COLO829 (cell line): ENCODE measurements at regions not wholly inside any gene's neighbourhood (a gene's known extent, or its start where the extent isn't known, plus 50 kb on each side); places are given as distances from the start of the nearest gene placed in this dataset.
"Not testable (repeated sequence)": the region's sequence is repeated elsewhere in the genome, so short reads cannot be mapped to it uniquely, and the experiment has no call there.

Experiments
- DNase-seq: peaks from one replicate; pipeline ENCODE4 v3.0.0; 2012; ENCODE audit warnings: low spot score

DNA sequence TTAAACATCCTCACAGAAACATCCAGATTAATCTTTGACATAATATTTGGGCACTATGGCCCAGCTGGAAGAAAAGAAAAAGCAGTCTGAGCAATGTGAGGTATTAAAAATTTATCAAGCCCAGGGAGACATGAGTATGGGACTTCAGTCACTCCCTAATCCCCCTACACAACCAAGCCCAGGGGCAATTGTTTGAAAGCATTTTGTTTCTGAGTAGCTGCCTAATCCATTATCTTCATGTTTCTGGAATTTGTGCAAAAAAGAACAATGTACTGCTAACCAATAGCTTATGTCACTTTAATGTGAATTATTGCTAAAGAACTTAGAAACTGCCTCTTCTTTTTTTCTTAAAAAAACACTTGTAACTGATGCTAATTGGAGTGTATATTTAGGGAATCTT lies 360.7 kb downstream of the TEX13C start:
- DNase-seq, result no peak

DNA sequence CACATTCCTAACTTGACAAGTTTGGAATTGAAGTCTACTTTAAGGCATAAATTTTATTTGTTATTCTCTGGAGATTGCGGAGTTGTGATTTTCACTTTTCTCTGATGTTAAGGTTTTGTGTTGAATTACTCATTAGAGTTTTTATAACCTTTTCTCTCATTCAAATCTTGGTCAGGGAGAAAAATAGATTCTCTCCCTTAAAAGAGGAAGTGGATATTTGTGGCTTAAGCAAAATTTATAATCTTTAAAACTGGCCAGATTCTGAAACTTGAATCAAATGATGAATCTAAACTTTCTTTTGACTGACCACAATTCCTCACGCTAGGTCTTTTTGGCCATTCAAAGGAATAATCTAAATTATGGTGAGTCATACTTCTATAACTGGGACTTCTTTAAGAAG lies 361.4 kb downstream of the TEX13C start:
- no peak for DNase-seq

DNA sequence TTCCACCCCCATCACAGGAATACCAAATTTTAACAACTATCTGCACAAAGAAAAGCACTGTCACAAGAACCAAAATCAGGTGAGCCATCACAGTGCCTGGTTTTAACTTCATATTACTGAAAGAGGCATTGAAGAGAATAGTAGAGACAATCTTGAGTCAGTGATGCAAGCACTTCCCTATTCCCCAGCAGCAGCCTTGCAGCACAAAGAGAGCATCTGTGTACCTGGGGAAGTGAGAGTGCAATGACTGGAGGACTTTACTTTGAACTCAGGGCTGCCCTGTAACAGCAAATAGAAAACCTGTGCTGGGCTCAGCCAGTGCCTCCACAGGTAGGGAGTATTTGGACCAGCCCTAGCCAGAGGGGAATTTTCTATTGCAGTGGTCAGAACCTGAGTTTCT lies 361.8 kb downstream of the TEX13C start:
- DNase-seq, result no peak

DNA sequence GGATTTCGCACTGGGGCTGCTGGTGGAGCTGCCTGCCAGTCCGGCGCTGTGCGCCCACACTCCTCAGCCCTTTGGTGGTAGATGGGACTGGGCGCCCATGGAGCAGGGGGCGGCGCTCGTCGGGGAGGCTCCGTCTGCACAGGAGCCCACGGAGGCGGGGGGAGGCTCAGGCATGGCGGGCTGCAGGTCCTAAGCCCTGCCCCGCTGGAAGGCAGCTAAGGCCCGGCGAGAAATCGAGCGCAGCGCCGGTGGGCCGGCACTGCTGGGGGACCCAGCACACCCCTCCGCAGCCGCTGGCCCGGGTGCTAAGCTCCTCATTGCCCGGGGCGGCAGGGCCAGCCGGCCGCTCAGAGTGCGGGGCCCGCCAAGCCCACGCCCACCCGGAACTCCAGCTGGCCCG lies 370.9 kb downstream of the TEX13C start:
- not testable (repeated sequence) for DNase-seq

DNA sequence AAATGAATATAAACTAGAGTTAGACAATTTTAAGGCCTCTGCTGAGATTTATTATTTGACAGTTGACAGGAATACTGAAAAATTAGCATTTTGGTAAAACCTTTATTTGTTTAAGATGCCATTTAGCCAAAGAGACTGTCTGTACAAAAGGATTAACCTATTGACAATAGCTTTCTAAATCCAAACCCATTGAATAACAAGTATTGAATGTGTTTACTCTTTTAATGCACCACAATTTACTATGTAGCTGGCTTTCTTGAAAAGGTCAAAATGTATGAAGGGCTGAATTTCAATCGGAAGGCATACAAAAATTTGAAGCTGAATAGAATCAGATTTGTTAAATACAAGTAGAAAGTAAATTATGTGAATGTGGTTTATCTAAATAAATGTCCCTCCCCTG lies 374.5 kb downstream of the TEX13C start:
- DNase-seq, result no peak

DNA sequence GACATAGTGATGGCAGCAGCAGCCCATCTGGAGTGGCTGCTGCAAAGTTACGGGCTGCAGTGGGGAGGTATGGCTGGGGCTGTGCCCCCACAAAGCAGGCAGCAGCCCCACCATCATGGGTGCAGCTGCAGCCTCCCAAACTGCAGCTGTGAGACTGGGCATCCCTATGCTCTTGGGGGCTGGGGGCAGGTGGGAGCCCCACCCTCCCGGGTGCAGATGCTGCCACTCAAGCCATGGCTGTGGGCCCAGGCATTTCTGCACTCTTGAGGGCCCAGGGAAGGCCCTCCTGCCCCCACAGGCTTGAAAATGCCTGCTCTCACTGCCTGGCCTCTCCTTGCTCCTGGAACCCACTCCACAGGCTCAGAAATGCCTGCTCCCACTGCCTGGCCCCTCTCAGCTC lies 389.4 kb downstream of the TEX13C start:
- no peak for DNase-seq

DNA sequence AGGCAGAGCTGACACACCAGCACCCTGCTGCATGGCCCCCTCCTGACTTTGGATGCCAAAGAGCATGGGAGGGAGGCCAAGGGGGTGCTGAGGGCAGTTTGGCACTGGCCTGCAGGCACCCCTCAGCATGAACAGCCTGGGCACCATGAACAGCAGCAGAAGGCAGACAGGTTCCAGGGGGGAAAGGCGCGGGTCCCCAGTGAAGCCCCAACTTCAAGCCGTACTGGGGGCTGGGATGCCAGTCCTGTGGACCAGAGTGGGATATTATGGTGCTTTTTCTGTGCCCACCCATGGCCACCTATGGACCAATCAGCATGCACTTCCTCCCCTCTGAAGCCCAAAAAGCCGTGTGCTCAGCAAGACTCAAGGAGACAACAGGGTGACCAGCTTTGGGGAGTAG lies 389.9 kb downstream of the TEX13C start:
- no peak for DNase-seq

DNA sequence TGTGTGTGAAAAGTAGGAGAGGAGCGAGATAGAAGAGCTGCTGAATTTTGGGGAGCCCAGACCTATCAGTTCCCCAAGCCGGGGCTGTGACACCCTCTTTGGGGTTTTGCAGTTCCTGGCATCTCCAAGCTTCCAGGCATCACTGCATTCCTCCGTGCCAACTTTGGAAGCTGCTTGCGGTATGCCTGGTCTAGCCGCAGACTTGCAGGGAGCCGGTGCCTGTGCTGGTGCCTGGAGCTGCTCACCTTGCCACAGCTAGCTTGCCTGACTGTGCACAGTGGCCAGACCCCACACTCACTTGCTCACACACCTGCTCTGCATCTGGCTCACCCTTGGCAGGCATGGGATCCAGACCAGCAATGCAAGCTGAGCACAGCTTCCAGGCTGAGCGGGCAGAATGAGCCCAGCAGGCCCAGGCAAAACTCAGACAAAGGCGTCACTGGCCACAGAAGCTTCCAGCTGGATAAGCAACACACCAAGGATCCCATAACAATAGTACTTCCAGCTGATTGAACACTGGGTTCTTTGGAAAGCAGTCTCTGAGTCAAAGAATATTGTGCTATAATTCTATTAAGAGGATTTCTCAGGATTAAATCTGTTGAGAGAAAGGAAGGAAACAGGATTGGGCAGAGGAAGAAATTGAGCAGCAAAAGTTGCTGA lies 390.9 kb downstream of the TEX13C start:
- DNase-seq, result no peak

DNA sequence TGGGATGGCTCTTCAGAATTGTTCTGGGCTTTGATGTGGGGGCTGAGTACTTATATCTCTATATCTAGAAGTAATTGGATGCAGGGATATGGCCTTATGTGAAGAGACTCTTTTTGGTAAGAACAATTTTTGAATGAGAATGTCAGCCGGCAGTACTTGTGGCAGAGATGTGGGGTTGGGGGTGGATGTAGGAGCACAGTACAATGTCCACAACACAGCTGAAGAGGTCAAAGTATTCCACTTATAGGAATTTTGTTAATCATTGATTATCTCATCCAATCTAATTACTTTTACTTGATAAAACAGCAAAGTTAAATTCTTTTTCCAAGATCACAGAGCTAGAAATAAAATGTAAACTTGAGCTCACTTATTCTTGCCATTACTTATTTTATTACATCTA lies 391.4 kb downstream of the TEX13C start:
- DNase-seq, result no peak

DNA sequence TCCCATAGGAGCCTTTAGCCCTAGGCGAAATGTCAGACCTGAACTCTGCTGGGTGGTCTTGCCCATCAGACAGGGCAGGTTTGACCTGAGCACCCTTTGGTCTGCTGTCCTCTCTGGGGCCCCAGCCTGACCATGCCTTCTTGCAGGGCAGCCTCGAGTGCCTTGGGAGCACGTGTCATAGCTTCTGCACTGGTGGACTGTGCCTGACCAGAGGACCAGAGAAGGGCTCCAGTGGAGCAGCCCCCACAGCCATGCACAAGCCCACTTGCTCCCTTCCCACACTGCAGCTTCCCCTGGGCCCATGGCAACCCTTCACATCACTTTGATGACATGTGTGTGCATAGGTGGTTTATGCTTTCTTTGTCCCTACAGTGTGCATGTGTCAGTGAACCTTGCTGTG lies 394.0 kb downstream of the TEX13C start:
- DNase-seq, result no peak

DNA sequence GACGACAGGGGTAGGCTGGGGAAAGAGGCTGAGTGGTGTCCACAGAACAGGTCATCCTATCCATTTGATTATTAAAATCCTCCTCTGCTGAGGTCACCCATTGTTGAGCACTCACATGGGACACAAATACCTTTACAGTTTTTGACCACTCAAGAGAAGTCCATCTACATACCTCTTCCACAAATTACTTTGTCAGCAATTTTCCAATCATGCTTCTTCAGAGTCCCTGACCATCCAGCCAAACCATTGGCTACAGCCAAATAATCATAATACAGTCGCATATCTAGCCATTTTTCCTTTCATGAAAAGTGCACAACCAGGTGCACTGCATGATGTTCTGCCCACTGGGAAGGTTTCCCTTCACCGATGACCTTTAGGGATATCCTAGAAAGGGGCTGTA lies 407.4 kb downstream of the TEX13C start:
- DNase-seq, result no peak

DNA sequence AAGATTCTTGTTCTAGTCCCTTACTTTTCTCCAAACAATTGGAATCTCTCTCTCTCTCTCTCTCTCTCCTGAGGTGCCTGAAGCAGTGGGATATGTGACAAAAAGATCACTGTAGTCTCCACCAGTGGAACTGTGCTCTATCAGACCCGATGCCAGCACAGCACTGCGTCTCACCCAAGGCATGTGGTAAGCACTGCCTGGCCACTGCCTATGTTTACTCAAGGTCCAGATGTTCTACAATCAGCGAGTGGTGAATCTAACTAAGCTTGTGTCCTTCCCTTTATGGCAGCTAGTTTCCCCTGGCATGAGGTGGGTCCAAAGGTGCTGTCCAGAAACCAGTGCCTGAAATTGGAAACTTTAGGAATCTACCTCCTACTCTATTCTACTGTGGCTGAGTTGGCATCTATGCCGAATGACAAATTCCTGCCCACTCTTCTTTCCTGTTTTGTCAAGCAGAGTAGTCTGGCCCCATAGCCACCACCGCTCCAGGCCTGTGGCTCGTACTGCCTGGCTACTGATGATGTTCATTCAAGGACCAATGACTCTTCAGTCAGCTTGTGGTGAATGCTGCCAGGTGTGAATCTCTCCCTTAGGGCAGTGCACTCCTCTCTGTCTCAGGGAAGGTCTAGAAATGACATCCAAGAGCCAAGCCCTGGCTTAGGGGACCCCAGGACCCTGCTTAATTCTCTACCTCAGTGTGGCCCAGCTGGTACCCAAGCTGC lies 416.5 kb downstream of the TEX13C start:
- no peak for DNase-seq

DNA sequence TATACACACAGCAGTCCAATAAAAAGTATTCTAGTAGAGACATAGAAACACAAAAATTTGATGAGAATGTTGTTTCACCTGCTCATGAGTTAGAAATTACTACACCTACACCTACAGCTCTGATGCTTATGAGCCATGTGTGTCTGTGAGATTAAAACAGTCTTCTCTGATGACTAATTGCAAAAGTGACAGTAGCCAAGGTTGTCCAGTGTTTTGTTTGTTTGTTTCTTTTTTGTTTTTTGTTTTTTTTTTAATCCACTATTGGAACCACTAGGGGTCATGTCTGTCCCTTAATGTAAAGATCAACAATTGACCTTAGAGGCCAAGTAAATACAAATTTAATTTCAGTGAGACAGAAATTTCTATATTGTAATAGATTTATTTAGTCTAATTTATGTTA lies 423.1 kb downstream of the TEX13C start:
- no peak for DNase-seq

DNA sequence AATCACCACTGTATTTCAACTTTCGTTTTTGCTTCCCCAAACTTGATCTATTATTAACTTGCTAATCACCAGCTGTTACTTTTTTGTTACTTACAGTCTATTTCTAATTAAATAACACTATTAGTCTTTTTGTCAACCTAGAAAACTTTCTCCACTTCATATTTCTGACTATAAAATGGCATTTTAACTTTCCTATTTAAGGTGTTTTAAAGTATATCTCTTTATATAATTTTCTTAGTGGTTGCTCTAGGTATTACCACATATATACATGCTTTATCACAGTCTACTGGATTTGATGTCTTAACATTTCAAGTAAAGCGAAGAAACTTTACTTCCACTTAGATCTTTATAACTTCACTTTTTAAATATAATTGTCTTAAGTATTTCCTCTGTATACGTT lies 421.2 kb downstream of the DCAF12L2 start:
- no peak for DNase-seq

DNA sequence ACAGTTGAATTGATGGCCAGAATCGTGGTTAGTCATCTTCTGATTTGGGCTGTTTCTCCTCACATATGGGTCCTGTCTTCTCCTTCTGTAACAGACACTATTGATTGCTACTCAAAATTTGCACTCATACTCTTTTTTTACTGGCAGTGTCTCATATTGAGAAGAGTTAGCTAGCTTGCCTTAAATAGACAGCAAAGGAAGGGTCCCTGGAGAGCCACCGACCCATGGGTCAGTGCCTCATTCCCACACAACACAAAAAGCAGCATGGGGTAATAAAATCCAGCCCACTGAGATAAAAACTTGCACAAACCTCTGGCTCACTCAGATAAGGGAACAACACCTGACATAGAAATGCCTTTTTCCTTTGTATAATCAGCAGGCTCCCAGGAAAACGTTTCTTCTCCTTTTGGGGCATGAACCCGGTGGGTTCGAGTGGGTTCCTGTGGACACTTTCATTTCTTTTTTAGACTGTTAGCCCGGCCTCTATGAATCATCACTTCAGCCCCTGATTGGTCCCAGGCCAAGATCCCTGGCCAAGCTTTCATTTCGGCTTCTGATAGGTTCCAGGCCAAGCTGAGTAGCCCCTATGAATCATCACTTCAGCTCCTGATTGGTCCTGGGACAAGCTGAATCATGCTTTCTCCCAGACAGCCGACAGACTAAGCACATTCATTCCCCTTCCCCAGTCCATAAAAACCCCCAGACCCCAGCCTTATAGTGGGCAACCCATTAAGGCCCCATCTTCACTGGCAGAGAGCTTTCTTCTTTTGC lies 408.1 kb downstream of the DCAF12L2 start:
- no peak for DNase-seq

DNA sequence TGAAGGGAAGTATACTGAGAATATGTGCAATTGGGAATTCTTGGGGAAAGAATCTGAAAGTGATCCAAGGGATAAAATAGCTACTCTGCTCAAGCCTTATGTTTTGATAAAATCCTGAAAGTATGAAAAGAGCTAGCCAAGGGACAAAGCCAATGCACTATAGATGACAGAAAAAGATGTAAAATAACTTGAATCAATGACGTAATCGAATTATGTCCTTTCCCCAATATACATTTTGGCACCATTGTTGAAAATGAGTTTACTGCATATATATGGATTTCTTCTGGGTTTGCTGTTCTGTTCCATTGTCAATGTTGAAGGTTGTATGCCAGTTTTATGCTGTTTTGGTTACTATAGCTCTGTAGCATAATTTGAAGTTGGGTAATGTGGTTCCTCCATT lies 407.3 kb downstream of the DCAF12L2 start:
- DNase-seq, result no peak

DNA sequence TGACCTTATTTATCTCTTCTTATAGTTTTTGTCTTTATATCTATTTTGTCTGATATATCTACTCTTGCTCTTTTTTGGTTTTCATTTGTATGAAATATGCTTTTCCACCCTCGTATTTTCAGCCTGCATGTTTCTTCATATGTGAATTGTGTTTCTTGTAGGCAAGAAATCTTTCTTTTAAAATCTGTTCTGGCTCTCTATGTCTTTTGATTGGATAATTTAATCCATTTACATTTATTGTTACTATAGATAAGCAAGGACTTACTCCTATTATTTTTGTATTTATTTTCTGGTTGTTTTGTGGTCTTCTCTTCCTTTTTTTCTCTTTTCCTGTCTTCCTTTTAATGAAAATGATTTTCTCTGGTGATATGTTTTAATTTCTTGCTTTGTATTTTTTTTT lies 403.1 kb downstream of the DCAF12L2 start:
- DNase-seq, result no peak

DNA sequence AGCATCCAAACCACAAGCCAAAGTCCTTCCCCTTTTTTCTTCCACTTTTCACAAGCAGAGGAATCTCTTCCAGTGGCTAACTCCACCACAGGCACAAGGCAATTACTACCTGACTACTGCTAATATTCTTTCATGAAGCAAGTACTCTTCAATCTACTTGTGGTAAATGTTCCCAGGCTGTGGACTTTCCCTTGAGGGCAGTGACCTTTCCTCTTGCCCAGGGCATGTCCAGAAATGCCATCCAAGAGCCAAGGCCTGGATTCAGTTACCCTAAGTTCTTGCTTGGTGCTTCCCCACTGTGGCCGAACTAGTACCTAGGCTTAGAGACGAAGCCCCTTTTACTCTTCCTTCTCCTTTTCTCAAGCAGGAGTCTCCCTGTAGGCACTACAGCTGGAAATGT lies 400.7 kb downstream of the DCAF12L2 start:
- DNase-seq, result no peak

DNA sequence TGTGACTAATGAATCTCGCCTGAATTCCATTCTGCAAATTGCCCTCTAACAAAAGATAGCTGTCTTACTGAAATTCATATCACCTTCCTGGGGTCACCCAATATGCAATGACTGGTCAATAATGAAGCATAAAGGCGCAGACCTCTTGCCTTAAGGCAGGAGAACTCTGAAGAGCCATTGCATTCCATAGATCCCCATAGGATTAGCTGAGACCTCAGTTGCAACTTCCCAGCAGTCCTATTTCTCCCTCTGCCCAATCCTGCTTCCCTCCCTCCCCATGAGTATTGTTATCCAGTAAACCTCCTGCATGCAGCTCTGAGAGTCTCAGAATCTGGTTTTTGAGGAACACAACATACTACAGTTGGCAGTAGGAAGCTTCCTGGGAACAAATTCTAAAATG lies 396.5 kb downstream of the DCAF12L2 start:
- DNase-seq, result no peak

DNA sequence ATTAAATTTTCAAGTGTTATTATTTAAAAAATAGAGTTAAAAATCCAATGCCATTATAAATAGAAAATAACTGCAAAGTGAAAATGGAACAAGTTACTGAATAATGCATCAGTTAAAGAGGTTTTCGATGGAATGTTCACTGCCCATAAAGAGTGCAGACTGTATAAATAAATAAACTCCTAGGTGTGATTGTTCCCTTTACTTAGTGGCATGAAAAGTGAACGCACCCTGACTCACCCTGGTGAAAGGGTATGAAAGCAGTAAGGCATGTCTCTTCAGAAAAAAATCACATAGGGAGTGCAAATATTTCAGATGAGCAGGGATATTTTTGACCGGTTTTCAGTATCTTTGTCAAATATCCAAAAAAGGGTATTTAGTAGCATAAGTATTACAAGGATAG lies 387.8 kb downstream of the DCAF12L2 start:
- DNase-seq, result no peak

DNA sequence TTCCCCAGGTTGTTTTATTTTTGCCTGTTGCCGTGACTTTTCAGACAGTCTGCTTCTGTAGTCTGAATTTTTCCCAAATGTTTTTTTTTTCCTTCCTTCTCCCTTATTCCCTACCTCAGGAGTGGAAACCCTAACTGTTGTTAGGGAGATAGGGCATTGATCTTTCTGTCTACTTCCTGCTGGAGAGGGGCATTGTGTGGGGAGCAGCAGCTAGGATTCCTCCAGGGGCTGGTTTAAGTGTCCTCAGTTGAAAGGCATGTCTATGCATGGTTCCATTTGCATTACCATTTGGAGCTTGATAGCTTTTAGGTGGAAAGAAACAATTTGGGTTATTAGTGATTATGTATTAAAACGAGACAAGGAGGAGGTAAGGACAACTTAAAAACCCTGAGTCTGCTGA lies 383.9 kb downstream of the DCAF12L2 start:
- DNase-seq, result no peak

DNA sequence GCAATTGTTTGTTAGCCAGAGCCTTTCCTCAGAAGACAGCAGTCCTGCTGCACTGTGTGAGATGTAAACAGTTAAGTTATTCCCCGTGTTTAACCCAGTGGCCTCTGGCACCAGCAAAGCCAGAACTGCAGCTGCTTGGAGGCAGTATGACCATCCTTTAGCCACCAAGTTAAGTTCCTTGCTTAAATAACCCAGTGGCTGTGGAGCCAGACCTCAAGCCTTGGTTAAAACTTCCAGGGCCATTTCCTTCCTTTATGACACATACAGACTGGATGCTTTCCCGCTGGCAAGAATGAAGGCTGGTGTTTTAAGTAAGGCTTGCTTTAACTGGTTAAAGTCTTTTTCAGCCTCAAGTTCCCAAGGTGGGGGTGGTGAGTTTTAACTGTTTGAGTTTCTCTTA lies 379.8 kb downstream of the DCAF12L2 start:
- no peak for DNase-seq

DNA sequence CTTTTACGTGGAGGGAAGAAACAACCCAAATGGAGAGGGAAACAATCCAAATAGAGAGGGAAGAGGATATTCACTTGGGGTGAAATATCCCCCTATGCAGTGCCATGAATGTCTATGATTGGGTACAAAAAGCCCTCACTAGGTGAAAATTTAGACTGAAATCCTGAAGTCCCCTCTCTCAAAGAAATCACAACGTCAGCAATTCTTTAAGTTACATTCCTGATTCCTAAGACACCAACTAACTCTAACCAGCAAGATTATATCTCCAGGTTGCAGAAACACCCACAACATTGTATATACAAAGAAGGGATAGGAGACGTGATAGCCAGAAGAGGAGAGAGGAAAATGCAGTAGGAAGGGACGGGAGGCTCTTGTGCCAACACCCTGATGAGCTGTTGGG lies 374.3 kb downstream of the DCAF12L2 start:
- DNase-seq, result no peak
